ENCODE measurements at regions not wholly inside any gene's neighbourhood (a gene's known extent, or its start where the extent isn't known, plus 50 kb on each side); places are given as distances from the start of the nearest gene placed in this dataset.
"Not testable (repeated sequence)": the region's sequence is repeated elsewhere in the genome, so short reads cannot be mapped to it uniquely, and the experiment has no call there.

DNA sequence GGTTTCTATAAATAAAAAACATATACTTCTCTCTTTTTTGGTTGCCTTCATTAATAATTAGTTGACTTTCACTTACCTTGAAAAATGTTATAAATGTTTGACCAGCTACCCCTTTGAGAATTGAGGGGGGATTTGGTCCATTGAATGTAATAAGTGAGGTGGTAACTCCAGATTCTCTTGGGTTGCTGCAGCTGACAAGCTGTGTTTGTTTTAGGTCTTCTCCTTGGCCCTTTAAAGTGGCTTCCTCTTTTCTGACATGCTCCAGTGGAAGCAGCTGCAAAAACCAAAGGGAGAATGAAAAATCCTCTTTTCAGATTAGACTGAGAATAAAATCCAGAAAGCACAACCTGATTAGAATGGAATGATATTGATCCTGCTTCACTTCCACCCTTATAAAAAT is 410.5 kb downstream of the TMEM38B start:
- no peak for DNase-seq (ENCODE audit: low read depth in 3 of 3)

DNA sequence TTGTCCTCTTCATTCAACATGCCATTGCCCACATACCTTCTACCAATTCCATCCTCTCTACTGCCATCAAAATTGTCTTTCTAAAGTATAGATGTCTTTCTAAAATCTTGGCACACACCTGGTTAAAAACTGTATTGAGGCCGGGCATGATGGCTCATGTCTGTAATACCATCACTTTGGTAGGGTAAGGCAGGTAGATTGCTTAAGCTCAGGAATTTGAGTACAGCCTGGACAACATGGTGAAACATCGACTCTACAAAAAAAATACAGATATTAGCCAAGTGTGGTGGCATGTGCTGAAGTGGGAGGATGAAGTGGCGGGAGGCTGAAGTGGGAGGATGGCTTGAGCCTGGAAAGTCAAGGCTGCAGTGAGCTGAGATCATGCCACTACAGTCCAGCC is 412.1 kb downstream of the TMEM38B start:
- no peak for DNase-seq (ENCODE audit: low read depth in 3 of 3)

DNA sequence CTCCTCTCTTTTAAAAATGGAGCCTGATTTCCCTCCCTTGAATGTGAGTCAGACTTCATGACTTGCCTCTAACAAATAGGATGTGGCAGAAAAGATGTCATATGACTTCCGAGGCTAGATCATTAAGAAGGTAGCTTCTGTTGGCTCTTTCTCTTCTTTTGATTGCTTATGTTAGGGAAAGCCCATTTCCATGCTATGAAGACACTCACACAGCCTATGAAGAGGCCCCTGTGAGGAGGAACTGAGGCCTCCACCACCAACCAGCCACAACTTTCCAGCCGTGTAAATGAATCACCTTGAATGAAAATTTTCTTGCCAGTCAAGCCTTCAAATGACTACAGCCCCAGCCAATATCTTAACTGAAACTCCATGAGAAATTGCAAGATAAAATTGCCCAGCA is 413.4 kb downstream of the TMEM38B start:
- DNase-seq (ENCODE audit: low read depth in 3 of 3): no peak

DNA sequence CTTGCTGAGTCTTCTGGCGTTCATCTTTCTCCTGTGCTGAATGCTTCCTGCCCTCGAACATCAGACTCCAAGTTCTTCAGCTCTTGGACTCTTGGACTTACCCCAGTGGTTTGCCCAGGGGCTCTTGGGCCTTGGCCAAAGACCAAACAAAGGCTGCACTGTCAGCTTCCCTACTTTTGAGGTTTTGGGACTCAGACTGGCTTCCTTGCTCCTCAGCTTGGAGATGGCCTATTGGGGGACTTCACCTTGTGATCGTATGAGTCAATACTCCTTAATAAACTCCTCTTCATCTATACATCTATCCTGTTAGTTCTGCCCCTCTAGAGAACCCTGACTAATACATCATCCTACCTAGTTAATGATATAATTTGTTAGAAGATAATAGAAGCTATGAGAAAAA is 415.4 kb downstream of the TMEM38B start:
- not testable (repeated sequence) for DNase-seq (ENCODE audit: low read depth in 3 of 3)

DNA sequence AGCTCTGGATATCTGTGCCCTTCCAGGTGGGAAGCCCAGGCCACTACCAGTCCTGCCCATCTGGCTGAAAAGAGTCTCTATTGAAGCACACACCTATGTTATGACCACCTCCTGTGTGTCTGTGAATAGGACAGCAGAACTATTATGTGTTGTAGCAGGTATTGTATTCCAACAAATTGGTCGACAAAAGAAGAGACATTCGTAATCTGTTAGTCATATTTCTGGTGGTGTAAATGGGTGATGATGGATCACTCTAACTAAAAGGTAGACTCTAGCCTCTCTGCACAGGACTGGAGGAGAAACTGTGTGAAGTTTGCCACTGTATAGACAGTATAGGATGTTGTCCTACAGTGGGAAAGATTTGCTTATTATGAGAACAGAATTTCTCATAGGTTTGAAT is 416.1 kb downstream of the TMEM38B start:
- no peak for DNase-seq (ENCODE audit: low read depth in 3 of 3)

DNA sequence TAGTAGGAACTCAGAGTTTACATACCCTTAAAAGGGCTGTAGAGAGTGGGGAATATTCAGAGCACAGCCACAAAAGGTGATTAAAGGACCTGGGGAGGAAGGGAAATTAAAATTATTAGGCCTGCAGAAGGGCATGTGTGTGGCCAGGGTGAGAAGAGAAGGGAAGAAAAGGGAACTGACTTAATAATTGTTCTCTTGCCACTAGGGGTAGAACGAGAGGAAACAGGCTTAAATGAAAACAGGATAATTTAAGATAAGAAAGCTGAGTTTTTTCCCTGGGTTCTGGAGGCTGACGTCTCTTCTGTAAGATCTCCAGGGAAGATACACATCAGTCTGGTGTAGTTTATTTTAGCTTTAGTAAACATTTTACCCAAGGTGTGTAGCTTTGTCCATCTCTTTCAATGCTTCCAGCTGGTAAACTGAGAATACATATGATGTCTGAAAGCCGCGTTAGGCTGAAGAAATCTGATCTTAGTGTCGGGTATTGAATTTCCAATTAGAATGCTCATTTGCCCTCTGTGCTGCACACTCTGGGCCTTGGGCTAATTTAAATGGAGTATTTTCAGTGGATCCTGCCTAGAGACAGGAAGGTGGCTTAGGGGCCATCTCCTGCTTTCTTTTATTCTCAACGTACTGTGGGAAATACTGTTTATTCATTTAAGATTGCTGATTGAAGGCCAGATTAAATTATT is 416.8 kb downstream of the TMEM38B start:
- no peak for DNase-seq (ENCODE audit: low read depth in 3 of 3)

DNA sequence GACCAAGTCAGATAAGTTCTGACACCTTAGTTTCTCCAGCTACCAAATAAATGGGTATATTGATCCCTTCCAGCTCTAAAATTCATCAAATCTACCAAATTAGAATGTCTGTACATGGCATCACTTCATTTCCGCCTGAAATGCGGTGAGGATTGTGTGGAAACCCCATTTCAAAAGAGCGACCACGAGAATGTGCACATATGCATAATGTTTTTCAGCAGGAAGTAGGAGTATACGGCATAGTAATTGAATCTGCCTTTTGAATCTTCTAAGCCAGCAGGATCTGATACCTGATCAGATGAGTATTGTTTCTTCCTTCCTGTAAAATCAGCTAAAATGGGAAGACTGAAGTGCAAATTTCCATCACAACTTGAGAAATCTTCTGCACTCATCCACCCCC is 418.6 kb downstream of the TMEM38B start:
- no peak for DNase-seq (ENCODE audit: low read depth in 3 of 3)

DNA sequence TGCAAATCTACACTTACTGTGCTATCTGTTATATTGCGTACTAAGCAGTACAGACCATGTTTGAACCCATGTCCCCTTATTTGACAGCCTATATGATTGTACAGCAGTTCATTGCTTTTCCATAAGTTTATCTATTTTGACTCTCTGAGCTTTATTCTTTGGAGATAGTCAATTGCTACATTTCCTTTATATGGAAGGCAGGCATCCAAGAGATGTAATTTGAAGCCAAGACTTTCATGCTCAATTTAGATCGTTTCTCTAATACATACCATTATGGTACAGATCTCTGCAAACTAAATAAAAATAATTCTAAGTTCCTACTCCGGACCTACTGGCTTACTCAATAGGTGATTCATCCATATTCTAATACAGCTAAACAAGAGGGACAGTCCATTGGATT is 424.8 kb downstream of the TMEM38B start:
- no peak for DNase-seq (ENCODE audit: low read depth in 3 of 3)

DNA sequence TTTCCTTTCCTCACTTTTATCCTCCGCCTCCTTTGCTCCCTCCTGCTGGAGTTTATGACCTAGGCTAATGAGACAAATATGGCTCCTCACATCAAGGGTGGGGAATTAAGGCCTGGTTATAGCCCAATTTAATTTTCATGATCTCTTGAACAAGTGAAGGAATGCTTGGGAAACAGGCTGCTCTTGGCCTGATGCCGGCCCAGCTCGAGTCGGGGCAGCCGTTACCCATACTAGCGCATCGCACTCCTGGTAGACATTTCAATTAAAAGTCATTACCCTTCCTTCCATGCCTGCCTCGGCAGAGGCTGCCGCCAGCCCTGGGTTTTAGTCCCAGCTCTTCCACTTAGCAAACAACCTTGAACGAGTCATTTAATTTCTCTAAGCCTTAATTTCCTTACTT is 425.7 kb downstream of the TMEM38B start:
- DNase-seq (ENCODE audit: low read depth in 3 of 3): no peak

DNA sequence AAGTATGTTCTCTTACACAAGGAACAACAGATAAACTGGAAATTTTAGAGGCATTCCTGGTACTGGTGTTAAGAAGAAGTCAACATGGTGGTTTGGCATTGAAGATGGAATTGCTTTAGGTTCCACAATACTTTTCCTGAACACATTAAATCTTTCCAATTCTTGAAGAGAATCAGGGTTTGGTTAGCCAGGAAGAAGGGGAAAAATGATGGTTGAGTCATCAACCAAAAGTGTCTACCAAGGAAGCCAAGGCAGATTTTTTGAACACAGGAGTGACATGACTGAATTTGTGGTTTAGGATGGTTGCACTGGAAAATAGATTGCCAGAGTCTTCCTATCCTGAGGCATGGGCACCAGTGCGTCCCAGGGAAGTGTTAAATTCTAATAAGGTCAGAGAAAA is 433.4 kb downstream of the TMEM38B start:
- no peak for DNase-seq (ENCODE audit: low read depth in 3 of 3)

DNA sequence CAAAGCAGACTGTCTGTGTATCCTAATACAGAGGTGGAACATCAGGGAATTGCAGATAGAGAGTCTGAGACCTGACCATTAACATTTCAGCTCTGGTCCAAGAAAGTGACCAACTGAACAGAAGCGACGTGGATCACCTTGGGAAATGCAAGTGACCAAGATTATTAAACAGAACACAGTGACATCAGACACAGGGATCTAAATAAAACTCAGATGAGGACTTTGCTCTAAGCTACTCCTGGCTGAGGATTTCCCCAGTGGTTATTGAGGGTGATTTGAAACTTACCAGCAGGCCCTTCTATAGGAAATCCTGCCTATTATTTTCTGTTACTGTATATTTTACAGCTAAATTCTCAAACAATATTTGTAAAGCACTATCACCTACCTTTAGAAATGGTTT is 436.0 kb downstream of the TMEM38B start:
- DNase-seq (ENCODE audit: low read depth in 3 of 3): no peak

DNA sequence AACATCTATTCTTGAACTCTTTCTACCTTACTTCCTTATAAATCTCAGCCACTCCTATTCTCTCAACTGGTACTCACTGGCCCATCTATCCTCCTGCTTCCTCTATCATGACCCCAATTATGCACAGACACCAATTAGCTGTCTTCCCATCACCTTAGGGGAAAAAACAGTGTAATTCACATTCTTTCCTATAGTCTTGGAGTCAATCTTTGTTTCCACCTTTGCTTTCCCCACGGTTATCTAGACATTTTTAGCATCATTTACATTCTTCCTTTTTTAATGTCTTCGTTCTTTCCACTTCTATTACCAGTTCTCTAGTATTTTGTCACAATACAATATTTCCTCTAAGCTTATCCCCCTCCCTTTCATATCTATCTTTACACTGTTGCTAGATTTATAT is 449.4 kb downstream of the TMEM38B start:
- DNase-seq (ENCODE audit: low read depth in 3 of 3): no peak

DNA sequence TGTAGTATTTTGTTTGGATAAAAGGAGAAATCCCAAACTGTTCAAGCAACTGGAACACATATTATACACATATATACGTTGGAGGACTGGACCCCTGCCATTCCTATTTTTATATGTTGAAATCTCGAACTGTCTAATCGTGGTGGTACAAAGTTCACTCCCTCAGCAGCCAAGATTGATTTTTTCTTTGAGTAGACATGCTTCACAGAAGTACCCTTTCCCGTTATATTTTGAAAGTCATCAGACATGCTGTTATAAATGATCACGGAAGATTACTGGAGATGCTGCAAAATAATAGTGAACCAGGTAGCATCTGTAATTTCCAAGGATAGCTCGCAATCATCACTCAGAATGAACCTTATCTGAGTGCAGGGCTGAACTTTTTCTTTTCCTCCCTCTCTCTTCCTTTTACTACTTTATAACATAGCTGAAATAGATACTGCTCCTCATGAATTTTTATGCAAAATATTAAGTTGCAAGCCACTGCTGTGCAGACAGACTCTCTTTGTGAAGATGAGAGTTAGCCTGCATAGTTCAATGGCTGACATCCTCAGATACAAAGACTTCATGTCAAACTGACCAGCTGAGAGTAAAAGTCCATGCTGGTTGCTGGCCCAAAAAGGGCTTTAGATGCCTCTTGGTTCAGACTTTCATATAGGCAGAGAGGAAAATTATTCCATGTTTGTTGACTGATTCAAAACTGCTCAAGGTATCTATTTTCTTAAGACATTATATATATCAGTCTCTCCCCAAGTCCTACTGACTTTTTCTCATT is 451.9 kb downstream of the TMEM38B start:
- no peak for DNase-seq (ENCODE audit: low read depth in 3 of 3)

DNA sequence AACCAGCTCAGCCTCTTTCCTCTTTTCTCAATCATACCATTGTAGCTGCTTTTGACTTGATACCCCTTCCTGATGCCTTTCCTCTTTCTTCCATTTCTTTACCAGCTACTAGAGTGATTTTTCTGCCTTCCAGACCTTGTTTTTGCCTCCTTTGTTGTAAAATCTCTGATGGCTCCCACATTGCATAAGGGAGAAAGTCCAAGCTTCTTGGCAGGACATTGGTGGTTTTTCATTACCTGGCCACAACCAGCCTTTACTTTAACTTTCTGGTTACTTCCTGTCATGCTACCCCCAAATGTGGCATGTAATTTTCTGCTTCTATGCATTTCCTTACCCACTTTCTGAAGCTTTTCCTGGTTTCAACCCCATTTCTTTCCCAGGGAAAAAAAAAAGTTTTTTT is 452.5 kb downstream of the TMEM38B start:
- DNase-seq (ENCODE audit: low read depth in 3 of 3): no peak

DNA sequence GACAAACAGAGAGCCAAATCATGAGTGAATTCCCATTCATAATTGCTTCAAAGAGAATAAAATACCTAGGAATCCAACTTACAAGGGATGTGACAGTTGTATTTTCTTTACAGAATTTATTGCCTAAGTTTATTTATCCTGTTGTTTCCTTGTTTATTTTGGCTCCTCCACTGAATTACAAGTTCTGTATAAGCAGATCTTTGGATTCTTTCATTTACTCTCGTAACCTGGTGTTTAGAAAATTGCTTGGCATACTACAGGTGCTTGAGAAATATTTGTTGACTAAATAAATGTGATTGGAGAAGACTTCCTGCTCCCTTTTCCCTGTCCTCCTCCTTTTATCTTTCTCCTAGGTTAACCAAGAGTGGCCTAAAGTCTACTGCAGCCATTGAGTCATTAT is 455.6 kb downstream of the TMEM38B start:
- no peak for DNase-seq (ENCODE audit: low read depth in 3 of 3)

DNA sequence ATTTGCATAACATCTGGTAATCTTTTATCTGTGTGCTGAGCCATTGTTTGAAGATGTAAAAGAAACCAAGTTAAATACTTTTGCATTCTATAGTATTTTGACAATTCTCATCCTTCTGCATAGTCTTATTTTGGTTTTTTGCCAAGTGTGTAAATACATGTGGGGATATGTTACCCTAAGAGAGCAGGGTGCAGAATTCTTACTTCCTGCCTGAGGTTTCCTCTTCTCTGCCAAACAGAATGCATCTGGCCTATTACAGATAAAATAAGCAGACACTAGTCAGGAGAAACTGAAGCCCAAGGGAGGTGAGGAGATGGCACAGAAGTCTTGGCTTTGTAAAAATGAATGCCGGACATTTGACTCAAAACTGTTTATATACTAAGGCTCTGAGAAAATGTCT is 462.1 kb downstream of the TMEM38B start:
- DNase-seq (ENCODE audit: low read depth in 3 of 3): no peak

DNA sequence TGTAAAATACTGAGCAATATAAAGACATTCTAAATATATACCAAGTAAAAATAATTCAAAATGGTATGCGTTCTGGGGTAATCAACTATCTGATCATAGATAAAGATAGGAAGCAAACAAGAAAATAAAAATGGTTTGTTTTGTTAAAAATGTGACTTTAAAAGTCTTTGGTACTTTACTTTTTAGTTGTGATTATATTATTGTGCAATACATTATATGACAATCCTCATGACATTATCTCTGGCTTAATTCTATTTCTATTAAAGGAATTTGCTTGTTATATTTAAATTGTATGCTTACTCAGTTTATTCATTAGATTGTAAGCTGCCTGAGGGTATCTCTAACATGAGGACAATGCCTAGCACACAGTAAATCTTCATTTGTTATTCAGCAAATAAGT is 477.9 kb downstream of the TMEM38B start:
- DNase-seq (ENCODE audit: low read depth in 3 of 3): no peak

DNA sequence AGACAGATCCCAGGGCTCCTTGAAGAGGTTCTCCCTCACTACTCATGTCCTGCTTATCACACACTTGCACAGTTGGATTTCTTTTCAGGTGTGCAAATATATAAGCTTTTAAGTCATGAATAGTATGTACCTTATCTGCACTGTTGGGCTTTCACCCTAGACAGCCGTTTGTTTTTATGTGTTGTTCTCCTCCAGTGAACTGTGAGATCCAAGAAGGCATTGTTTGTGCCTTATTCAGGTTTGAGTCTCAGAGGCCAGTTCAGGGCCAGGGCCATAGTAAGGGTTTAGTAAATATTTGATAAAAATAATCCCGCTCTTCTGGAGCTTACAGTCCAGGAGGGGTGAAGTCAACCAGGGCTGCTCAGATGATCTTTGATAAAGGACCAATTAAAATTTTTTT is 480.0 kb downstream of the TMEM38B start:
- DNase-seq (ENCODE audit: low read depth in 3 of 3): no peak

DNA sequence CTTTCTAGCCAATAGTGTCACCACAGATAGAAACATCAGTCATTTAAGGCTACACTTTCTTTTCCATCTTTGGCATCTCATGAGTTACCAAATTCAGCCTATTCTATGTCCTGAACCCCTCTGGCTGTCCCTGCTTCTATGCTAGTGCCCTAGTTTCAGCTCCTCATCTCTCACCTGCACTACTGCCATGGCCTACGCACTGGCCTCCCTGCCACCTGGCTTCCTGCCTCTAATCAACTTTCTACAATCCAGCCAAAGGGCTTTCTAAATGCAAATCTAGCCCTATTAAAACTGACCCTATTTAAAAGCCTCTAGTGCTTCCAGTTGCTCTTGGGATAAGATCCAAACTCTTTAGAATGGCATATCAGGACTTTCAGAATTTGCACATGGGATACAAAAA is 482.9 kb downstream of the TMEM38B start:
- no peak for DNase-seq (ENCODE audit: low read depth in 3 of 3)

DNA sequence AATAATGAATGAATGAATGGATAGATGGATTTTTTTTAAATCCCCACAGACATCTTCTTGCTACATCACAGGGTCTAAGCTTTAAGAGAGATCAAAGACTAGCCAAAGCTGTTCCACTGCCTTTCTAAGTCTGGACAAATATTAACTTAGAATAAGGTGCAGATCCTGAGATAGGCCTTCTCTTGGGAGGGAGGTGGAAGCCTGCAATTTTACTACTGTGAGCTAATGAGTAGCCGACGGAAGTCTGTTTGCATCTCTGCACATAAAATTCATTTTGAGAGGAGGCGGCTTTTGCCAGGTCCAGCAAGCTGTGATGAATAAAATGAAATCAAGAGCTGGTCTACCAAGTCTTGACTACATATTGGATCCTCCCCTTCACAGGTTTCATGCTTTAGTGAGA is 484.9 kb downstream of the TMEM38B start:
- DNase-seq (ENCODE audit: low read depth in 3 of 3): no peak

DNA sequence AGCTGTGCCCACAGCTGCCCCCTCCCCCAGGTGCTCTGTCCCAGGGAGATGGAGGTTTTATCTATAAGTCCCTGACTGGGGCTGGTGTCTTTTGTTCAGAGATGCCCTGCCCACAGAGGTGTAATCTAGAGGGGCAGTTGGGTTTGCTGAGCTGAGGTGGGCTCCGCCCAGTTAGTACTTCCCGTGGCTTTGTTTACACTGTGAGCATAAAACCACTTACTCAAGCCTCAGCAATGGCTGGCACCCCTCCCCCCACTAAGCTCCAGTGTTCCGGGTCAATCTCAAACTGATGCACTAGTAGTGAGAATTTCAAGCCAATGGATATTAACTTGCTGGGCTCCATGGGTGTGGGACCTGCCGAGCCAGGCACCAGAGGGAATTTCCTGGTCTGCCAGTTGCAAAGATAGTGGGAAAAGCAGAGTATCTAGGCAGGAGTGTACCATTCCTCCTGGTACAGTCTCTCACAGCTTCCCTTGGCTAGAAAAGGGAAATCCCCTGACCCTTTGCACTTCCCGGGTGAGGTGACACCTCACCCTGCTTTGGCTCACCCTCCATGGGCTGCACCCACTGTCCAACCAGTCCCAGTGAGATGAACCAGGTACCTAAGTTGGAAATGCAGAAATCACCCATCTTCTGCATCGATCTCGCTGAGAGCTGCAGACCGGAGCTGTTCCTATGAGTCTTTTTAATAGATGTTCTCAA is 509.6 kb downstream of the TMEM38B start:
- not testable (repeated sequence) for DNase-seq (ENCODE audit: low read depth in 3 of 3)

DNA sequence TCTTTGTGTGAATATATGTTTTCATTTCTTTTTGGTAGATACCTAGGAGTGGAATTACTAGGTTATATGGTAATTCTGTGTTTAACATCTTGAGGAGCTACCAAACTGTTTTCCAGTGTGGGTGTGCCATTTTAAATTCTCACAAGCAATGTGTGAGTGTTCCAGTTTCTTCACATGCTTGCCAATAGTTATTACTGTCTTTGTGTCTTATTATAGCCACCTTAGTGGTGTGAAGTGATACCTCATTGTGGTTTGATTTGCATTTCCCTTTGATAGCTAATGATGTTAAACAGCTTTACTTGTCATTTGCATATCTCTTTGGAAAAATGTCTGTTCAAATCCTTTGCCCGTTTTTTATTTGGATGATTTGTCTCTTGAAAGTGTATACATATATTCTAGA is 513.0 kb downstream of the TMEM38B start:
- DNase-seq (ENCODE audit: low read depth in 3 of 3): no peak

DNA sequence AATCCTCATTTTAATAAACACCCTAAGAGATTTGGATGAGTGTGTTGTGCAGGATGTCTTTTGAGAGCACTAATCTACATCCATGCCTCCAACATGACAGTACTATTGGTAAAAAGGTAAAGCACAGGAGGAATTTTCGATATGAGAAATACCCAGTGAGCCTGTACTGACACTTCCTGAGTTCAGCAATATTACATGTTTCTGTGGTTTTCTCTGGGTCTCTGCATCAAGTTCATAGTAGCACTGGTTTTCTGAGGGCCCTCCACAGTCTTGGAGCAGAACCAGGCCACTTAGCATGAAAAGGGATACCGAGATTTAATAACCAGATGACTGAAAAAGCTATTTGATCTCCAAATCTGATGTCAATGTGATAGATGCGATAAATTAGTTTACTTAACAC is 524.1 kb downstream of the TMEM38B start:
- no peak for DNase-seq (ENCODE audit: low read depth in 3 of 3)

All from stimulated activated CD4-positive, alpha-beta T cell treated with anti-CD3 and anti-CD28 coated beads, TNF-alpha, amount 100 ng/mL, for 4 hours (primary cell).